Activated B cell treated with CpG ODN at 0.5 μM for 24 hours (primary cell): ENCODE measurements at regions not wholly inside any gene's neighbourhood (a gene's known extent, or its start where the extent isn't known, plus 50 kb on each side); places are given as distances from the start of the nearest gene placed in this dataset.

Source experiments
- ATAC-seq: fragments of 200-7000 bp; cut with Tn5 transposase; one replicate; pipeline ENCODE4 v1.10.0; 2021; ENCODE audit warnings: low read depth, mild to moderate bottlenecking, moderate library complexity
- CTCF ChIA-PET: fragments of 350-600 bp; sonication (Branson Sonifier 250); formaldehyde crosslinking; loops from one replicate; lab custom pipeline; 2021; ENCODE audit warnings: antibody characterized with exemption; lab: Charles Lee
- POLR2A ChIA-PET: fragments of 350-600 bp; sonication (Branson Sonifier 250); formaldehyde crosslinking; loops from one replicate; lab custom pipeline; 2021; ENCODE audit warnings: antibody characterized with exemption; lab: Charles Lee
- DNase-seq: peaks from one replicate; pipeline ENCODE4 v3.0.0; 2022
- H3K27ac Mint-ChIP-seq: one replicate; pipeline ENCODE4 v1.8.0; 2020; ENCODE audit warnings: mixed read lengths
- H3K27me3 Mint-ChIP-seq: one replicate; pipeline ENCODE4 v1.8.0; 2021; ENCODE audit warnings: mixed read lengths
- H3K36me3 Mint-ChIP-seq: one replicate; pipeline ENCODE4 v1.8.0; 2021; ENCODE audit warnings: low read depth, mixed read lengths
- H3K4me1 Mint-ChIP-seq: one replicate; pipeline ENCODE4 v1.8.0; 2021; ENCODE audit warnings: mixed read lengths
- H3K4me3 Mint-ChIP-seq: one replicate; pipeline ENCODE4 v1.8.0; 2020; ENCODE audit warnings: mild to moderate bottlenecking, mixed read lengths
- H3K9me3 Mint-ChIP-seq: one replicate; pipeline ENCODE4 v1.8.0; 2020; ENCODE audit warnings: mixed read lengths
- CTCF ChIP-seq: fragments of 200-600 bp; IDR thresholded peaks from one replicate; pipeline ENCODE4 v1.8.0; 2022; ENCODE audit warnings: antibody characterized with exemption, mild to moderate bottlenecking
- intact Hi-C: fragments of 100-400 bp; cut with micrococcal nuclease; formaldehyde crosslinking; loops from one replicate; pipeline ENCODE4 v1.15.1; 2024

- Mint-ChIP-seq H3K9me3 (no peaks in the 10 kb centered on the region), H3K36me3 (no peaks in the 10 kb centered on the region), H3K27me3 (peaks cover 31% of the 10 kb centered on the region), H3K4me1 (peaks cover 2% of the 10 kb centered on the region), H3K4me3 (no peak overlapping the region), H3K27ac (no peak overlapping the region)
- ATAC-seq (no peak), DNase-seq (no peak)
- intact Hi-C loops = no loop called here
- ChIA-PET POLR2A (no interaction called here), CTCF (interaction anchor here (1.0 kb wide), 1 partner anchor 10 kb away, joined by 3 read pairs; no protein-coding TSS in a partner anchor)
- TF ChIP-seq CTCF = no peak
Measured at GRCh38 chr11:69890476-69890875, 71.3 kb upstream of the FGF3 start.

- DNase-seq (no peak), ATAC-seq (no peak)
- no peak for TF ChIP-seq CTCF
- intact Hi-C loops = no loop called here
- no peak overlapping the region for H3K27ac Mint-ChIP-seq
- H3K4me1 Mint-ChIP-seq = peaks cover 2% of the 10 kb centered on the region
- POLR2A ChIA-PET = no interaction called here
- CTCF ChIA-PET = no interaction called here
- H3K36me3 Mint-ChIP-seq = no peaks in the 10 kb centered on the region
- peaks cover 35% of the 10 kb centered on the region for H3K27me3 Mint-ChIP-seq
- no peak overlapping the region for H3K4me3 Mint-ChIP-seq
- H3K9me3 Mint-ChIP-seq = no peaks in the 10 kb centered on the region
Measured at GRCh38 chr11:69891421-69892236, 72.4 kb upstream of the FGF3 start.

- ChIA-PET POLR2A (no interaction called here), CTCF (no interaction called here)
- H3K4me1 Mint-ChIP-seq = peaks cover 2% of the 10 kb centered on the region
- no peak for TF ChIP-seq CTCF
- no peaks in the 10 kb centered on the region for H3K9me3 Mint-ChIP-seq
- DNase-seq (no peak), ATAC-seq (no peak)
- H3K27me3 Mint-ChIP-seq = peaks cover 35% of the 10 kb centered on the region
- intact Hi-C loops = no loop called here
- H3K4me3 Mint-ChIP-seq = no peak overlapping the region
- no peaks in the 10 kb centered on the region for H3K36me3 Mint-ChIP-seq
- H3K27ac Mint-ChIP-seq = no peak overlapping the region
Measured at GRCh38 chr11:69892237-69892985, 73.2 kb upstream of the FGF3 start.

- Mint-ChIP-seq H3K9me3 (no peaks in the 10 kb centered on the region), H3K36me3 (no peaks in the 10 kb centered on the region), H3K4me3 (no peak overlapping the region), H3K4me1 (peaks cover 2% of the 10 kb centered on the region), H3K27ac (no peak overlapping the region), H3K27me3 (peaks cover 35% of the 10 kb centered on the region)
- TF ChIP-seq CTCF = no peak
- DNase-seq (no peak), ATAC-seq (no peak)
- ChIA-PET CTCF (no interaction called here), POLR2A (no interaction called here)
- intact Hi-C loops = no loop called here
Measured at GRCh38 chr11:69892986-69893555, 73.9 kb upstream of the FGF3 start.

GRCh38 chr11:69893631-69894030 is 74.4 kb upstream of the FGF3 start:
- no peak for DNase-seq
- Mint-ChIP-seq H3K4me3 (no peak overlapping the region), H3K4me1 (no peaks in the 10 kb centered on the region), H3K9me3 (no peaks in the 10 kb centered on the region), H3K27me3 (peaks cover 32% of the 10 kb centered on the region), H3K27ac (no peak overlapping the region), H3K36me3 (no peaks in the 10 kb centered on the region)
- intact Hi-C loops = no loop called here
- ChIA-PET CTCF (interaction anchor here (0.9 kb wide), 1 partner anchor 17 kb away, joined by 3 read pairs; no protein-coding TSS in a partner anchor), POLR2A (no interaction called here)
- TF ChIP-seq CTCF = no peak
- ATAC-seq = no peak
